HG03108 (cell line): ENCODE measurements at regions not wholly inside any gene's neighbourhood (a gene's known extent, or its start where the extent isn't known, plus 50 kb on each side); places are given as distances from the start of the nearest gene placed in this dataset.

Experiments
- ATAC-seq: cut with Tn5 transposase; IDR thresholded peaks from one replicate; pipeline ENCODE4 v1.9.1; 2021; ENCODE audit warnings: moderate library complexity; ENCODE audit not compliant: unreplicated experiment

- ATAC-seq = no peak
Observed at GRCh38 chr6:165090242-165090641, 219.2 kb downstream of the C6orf118 start.

DNA sequence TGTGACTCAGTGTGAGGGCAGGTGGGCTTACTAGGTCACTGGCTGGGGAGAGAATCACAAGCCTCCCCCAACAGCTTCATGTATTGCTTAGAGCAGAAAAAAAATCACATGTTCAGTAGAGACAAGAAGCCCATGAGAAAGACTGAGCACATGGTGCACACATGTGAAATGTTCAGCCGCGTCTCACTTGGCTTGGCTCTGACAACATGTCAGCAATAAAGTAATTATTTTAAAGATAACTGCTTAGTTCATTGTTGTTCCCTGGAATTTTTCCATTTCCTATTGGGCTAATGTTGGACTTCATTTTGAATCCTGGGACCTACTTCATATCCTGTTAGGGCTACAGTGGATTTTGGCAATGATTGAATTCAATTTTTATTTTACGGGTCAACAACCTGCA lies 222.6 kb downstream of the C6orf118 start:
- no peak for ATAC-seq

DNA sequence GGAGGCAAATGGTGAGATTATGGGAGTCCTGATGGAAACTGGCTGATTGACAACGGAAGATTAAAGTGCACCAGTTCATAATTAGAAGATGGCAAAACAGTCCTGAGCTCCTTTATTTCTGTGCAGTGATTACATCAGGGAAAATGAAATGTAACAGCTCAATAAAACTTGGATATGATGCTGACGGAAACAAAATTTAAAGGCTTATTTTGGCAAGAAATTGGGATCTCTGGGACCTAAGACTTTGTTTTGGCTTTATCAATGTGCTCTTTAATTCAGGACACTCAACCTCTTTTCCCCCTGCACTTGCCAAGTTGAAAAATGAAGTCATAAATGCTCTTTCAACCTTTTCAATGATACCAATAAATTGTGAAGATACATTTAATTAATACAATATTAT lies 226.8 kb downstream of the C6orf118 start:
- no peak for ATAC-seq

- ATAC-seq = no peak
Observed at GRCh38 chr6:165081944-165082532, 227.4 kb downstream of the C6orf118 start.

DNA sequence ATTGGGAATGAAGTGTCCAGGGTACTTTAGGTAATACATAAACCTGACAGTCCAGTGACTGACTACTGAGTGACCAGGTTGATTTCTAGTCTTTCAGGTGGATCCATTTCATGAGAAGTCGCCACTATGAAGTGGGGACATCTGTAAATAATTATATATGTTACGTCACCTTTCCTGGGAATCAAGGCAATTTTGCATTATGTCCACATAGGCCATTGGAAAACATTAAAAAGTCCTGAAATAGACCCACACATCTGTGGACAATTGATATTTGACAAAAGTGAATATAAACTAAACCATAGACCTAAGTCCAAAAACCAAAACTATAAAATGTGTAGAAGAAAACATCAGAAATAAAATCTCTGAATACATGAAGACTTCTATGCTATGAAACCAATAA lies 231.5 kb downstream of the C6orf118 start:
- no peak for ATAC-seq

DNA sequence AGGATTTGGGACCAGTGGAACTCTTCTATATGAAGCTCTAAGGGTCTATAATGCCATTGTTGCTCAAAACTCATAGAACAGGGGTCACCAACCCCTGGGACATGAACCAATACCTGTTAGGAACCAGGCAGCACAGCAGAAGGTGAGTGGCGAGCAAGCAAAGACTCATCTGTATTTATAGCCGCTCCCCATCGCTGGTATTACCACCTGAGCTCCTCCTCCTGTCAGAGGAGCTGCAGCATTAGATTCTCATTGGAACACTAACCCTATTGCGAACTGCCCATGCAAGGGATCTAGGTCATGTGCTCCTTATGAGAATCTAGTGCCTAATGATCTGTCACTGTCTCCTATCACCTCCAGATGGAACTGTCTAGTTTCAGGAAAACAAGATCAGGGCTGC lies 237.5 kb downstream of the C6orf118 start:
- ATAC-seq = no peak

GRCh38 chr6:165060720-165061119 lies 248.7 kb downstream of the C6orf118 start:
- ATAC-seq = no peak

GRCh38 chr6:165059032-165059431 lies 250.4 kb downstream of the C6orf118 start:
- no peak for ATAC-seq

DNA sequence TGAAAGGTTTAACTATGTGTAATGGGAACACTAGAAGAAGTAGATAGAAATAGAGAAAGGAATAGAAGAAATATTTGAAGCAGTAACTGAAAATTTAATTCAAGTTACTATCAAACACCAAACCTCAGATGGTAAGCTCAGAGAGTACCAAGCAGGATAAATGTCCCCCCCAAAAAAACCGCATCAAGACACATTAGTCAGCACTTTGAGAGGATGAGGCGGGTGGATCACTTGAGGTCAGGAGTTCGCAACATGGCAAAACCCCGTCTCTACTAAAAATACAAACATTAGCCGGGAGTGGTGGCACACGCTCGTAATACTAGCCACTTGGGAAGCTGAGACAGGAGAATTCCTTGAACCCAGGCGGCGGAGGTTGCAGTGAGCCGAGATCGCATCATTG lies 253.1 kb downstream of the C6orf118 start:
- no peak for ATAC-seq

GRCh38 chr6:165055231-165055630 lies 254.2 kb downstream of the C6orf118 start:
- ATAC-seq = no peak

DNA sequence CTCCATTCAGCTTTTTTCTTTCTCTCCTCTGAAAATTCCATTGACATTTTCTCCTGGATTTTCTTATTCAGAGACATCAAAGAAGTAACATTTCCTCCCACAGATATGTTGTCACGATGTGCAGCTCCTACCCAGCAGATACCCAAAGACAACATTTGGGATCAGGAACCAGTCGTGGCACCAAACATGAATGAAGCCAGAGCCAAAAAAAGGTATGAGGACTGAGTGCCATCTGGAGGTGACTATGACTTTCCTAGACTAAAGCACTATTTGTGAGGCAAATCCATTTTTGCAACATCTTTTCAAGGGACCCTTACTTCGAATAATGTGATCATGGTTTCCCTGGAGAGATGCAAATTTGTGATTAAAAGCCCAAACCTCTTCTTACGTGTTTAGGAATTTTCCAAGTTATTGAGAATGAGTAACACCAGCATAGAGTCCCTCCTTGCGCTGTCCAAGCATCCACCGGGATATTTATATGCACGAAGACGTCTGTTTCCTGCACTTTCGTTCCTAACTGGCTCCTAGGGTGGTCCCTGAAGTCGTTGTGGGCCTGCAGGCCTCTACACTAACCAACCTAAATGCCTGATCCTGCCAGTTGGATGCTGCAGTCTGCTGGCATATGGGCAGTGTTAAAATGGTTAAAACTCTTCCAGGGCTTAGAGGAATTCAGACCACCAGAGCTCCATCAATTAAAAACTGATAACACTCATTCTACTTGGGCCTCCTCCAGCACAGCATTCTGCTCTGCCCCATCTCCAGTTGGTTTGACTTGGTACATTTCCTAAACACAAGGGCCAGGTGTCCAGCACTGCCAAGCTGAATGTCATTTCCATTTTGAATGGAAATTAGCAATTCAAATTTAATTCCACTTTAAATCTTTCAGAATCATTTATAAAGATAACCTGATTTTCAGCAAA lies 256.6 kb downstream of the C6orf118 start:
- ATAC-seq = no peak

DNA sequence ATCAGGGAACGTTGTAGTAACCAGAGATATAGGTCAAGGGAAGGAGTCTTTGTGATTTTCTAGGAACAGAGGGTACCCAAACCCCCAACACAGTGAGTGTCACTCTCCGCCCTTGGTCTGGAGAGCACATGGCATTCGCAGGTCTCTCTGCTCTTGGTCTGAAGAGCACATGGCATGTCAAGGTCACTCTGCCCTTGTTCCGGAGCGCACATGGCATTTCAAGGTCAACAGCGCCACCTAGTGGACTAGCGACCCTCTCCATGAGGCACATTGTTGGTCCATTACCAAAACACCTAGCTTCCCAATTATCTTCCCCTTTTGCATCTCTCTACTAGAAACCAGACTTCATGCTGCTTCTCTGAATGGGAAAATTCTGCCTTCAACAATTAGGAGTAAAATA lies 260.0 kb downstream of the C6orf118 start:
- no peak for ATAC-seq

DNA sequence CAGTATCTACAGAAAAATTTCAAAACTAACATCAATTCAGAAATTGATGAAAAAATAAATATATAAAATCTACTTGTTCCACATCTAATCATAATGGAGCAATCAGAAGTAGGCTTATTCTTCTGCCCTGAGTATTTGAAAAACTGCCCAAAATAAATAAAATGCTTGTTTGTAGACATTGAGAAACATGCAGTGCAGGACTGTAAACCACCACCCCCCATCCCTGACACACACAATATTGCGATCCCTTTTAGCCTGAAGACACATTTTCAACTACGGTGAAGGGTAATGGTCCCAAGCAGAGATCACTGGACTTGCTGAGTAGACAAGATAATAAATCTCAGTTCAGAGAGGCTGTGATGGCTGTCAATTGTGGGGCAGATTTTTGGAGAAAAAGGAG lies 261.5 kb downstream of the C6orf118 start:
- no peak for ATAC-seq

DNA sequence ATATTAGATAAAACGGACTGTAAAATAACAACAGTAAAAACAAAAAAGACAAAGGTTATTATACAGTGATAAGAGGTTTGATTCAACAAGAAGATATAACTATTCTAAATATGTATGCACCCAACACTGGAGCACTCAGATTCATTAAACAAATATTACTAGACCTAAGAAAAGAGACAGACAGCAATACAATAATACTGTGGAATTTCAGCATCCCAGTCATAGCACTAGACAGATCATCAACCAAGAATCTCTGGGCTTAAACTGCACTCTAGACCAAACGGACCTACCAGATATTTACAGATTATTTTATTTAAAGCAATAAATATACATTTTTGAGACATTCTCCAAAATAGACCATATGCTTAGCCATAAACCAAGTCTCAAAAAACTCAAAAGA lies 263.8 kb downstream of the C6orf118 start:
- no peak for ATAC-seq

DNA sequence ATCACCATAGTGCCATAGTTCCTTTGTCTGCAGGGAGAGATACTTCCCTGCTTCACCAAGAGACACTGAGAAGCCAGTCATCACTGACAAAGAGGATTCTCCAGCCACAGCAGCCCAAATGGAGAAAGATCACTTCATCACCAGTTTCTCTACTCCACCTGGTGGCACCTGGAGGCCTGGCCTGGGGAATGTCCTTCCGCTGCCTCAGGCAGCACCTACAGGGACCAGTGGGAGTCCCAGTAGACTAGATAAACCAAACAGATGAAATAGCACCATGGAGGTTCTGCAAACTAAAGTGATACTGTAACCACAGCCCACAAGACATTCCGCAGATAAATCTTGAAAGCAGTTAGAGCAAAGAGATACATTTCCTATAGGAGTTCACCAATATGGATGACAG lies 266.5 kb downstream of the C6orf118 start:
- no peak for ATAC-seq

- ATAC-seq = no peak
Observed at GRCh38 chr6:165040440-165040839, 269.0 kb downstream of the C6orf118 start.

GRCh38 chr6:165034271-165034741 lies 275.1 kb downstream of the C6orf118 start:
- no peak for ATAC-seq

DNA sequence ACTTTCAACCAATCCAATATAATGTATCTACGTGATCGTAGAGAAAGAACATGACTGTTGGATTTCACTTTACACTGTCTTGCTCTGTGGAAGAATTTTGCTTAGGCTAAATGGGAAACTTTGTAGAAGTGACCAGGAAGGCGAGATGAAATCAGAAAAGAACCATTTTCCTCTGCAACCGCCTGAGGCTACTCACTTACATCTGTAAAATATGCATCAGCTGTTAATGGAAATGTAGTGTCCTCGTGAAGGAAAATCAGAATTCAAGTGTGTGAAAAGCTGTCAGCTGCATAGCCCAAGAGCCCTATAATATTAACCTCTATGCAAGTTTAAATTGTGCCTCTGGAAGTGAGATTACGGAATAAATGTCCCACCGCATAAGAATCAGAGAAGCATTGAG lies 277.9 kb downstream of the C6orf118 start:
- ATAC-seq = no peak

GRCh38 chr6:165025040-165025439 lies 284.4 kb downstream of the C6orf118 start:
- ATAC-seq = no peak

DNA sequence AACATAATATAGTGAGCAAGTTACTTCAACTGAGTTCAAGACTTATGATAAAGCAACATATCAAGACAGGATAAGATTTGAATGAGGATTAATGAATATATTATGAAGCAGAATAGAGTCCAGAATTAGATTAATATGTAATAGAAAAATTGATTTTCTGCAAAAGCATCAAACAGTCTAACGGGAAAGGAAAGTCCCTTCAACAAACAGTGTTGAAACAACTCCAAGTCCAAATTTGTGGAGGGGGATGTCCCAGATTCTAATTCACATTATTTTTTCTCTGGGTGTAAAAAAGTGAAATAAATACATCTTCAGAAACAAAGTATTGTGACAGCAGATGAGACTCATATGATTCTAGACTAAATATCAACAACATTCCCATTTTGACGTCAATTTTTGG lies 289.7 kb downstream of the C6orf118 start:
- ATAC-seq = no peak

- ATAC-seq = no peak
Observed at GRCh38 chr6:165015676-165016075, 293.7 kb downstream of the C6orf118 start.

- no peak for ATAC-seq
Observed at GRCh38 chr6:165013701-165014100, 295.7 kb downstream of the C6orf118 start.
